Glutamatergic neuron (in vitro differentiated cells): ENCODE measurements at regions not wholly inside any gene's neighbourhood (a gene's known extent, or its start where the extent isn't known, plus 50 kb on each side); places are given as distances from the start of the nearest gene placed in this dataset.

Experiments
- DNase-seq: peaks from one replicate; pipeline ENCODE4 v3.0.0; 2022
- H3K27ac Mint-ChIP-seq: one replicate; pipeline ENCODE4 v1.8.0; 2020; ENCODE audit warnings: mild to moderate bottlenecking, mixed read lengths, inconsistent platforms; ENCODE audit not compliant: unreplicated experiment
- H3K27me3 Mint-ChIP-seq: one replicate; pipeline ENCODE4 v1.8.0; 2020; ENCODE audit warnings: mild to moderate bottlenecking, moderate library complexity, mixed read lengths, inconsistent platforms; ENCODE audit not compliant: unreplicated experiment
- H3K36me3 Mint-ChIP-seq: one replicate; pipeline ENCODE4 v1.8.0; 2020; ENCODE audit warnings: mild to moderate bottlenecking, mixed read lengths, inconsistent platforms; ENCODE audit not compliant: unreplicated experiment
- H3K4me1 Mint-ChIP-seq: one replicate; pipeline ENCODE4 v1.8.0; 2020; ENCODE audit warnings: mild to moderate bottlenecking, low read depth, mixed read lengths, inconsistent platforms; ENCODE audit not compliant: unreplicated experiment
- H3K4me3 Mint-ChIP-seq: one replicate; pipeline ENCODE4 v1.8.0; 2020; ENCODE audit warnings: mild to moderate bottlenecking, mixed read lengths, inconsistent platforms; ENCODE audit not compliant: unreplicated experiment
- H3K9me3 Mint-ChIP-seq: one replicate; pipeline ENCODE4 v1.8.0; 2020; ENCODE audit warnings: mild to moderate bottlenecking, moderate library complexity, mixed read lengths, inconsistent platforms; ENCODE audit not compliant: unreplicated experiment
- TF ChIP-seq, protein P1 (sequence below): fragments of 200-600 bp; sonication (generic); IDR thresholded peaks from one replicate; pipeline ENCODE4 v1.5.0; 2021; ENCODE audit not compliant: partially characterized antibody, unreplicated experiment

DNA sequence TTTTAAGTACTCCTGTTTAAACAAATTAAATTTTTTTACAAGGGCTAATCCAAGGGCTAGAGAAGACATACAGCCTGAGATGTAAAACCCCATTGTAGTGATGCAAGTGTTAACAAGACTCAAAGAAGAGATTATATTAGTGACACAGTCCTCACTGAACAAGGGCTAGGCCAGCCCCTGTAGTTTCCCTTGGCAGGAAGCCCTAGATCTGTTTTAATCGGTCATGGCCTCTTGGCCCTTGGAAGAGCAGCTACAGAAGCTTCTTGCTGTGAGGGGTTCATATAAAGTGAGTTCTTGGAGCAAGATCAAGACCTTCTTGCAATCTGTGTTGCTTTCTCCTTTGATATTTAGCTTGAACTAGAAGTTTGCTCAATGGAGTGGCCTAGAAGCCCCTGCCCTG, 1339.4 kb downstream of the XPNPEP1 start:
- Mint-ChIP-seq H3K4me3 (no peak overlapping the region), H3K4me1 (no peaks in the 10 kb centered on the region), H3K36me3 (no peaks in the 10 kb centered on the region), H3K9me3 (no peaks in the 10 kb centered on the region), H3K27ac (no peak overlapping the region), H3K27me3 (no peaks in the 10 kb centered on the region)
- TF ChIP-seq, protein P1, sequence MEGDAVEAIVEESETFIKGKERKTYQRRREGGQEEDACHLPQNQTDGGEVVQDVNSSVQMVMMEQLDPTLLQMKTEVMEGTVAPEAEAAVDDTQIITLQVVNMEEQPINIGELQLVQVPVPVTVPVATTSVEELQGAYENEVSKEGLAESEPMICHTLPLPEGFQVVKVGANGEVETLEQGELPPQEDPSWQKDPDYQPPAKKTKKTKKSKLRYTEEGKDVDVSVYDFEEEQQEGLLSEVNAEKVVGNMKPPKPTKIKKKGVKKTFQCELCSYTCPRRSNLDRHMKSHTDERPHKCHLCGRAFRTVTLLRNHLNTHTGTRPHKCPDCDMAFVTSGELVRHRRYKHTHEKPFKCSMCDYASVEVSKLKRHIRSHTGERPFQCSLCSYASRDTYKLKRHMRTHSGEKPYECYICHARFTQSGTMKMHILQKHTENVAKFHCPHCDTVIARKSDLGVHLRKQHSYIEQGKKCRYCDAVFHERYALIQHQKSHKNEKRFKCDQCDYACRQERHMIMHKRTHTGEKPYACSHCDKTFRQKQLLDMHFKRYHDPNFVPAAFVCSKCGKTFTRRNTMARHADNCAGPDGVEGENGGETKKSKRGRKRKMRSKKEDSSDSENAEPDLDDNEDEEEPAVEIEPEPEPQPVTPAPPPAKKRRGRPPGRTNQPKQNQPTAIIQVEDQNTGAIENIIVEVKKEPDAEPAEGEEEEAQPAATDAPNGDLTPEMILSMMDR, result no peak
- DNase-seq, result no peak

DNA sequence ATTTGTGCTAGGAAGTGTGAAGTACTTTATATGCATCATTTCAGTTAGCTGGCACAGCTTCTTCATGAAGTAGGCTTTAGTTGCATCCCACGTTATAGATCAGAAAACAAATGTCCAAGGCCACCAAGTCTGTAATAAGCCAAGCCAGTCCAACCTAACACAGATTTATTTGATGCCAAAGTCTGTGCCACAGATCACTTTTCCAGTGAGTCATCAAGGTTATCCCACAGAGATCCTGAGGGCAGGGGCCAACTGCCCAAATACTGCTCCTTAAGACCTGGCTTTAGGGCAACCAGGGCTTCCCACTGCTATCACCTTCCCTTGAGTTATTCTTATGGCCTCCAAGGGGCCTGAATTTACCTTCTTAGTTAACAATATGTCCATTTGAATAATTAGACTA, 1340.4 kb downstream of the XPNPEP1 start:
- no peaks in the 10 kb centered on the region for H3K27me3 Mint-ChIP-seq
- H3K4me1 Mint-ChIP-seq, result no peaks in the 10 kb centered on the region
- no peak for DNase-seq
- no peak overlapping the region for H3K4me3 Mint-ChIP-seq
- H3K36me3 Mint-ChIP-seq, result no peaks in the 10 kb centered on the region
- no peaks in the 10 kb centered on the region for H3K9me3 Mint-ChIP-seq
- TF ChIP-seq, protein P1, result no peak
- H3K27ac Mint-ChIP-seq, result no peak overlapping the region

DNA sequence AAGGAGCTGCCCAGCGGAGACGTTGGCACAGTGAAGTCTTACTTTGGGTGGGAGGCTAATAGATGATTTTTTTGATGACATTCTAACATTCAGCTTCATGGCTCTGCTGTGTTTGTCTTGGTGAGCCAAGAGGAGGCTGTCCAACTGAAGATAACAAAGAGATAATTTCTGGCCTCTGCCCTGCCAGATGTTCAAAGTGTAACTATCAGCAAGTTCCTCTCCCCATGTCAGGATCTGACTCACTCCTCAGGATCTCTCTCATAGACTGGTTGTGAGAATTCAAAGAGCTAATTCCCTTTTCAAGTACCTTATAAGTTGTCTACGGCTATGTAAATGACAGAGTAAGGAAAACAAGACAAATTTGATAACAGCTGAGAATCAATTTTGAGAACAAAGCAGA, 1340.9 kb downstream of the XPNPEP1 start:
- no peak overlapping the region for H3K27ac Mint-ChIP-seq
- DNase-seq, result no peak
- H3K4me1 Mint-ChIP-seq, result no peaks in the 10 kb centered on the region
- H3K27me3 Mint-ChIP-seq, result no peaks in the 10 kb centered on the region
- TF ChIP-seq, protein P1, result no peak
- H3K36me3 Mint-ChIP-seq, result no peaks in the 10 kb centered on the region
- no peaks in the 10 kb centered on the region for H3K9me3 Mint-ChIP-seq
- no peak overlapping the region for H3K4me3 Mint-ChIP-seq

DNA sequence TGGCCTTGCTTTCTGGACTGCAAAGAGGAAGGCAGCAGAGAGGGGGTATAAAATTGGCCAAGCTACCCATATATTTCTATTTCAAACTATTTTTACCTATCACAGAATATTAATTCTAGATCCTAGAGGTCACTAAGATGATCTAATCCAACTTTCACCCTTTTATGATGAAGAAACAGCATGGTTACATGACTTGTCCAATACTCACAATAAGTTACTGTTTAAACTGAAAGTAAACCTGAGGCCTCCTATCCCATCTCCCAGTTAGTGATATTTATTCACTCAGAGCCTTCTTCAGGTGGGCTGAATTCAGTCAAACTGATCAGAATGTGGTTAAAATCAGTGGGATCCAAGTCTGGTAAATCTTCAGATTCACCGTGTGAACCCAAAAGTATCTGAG, 1345.1 kb downstream of the XPNPEP1 start:
- no peak overlapping the region for H3K4me3 Mint-ChIP-seq
- no peaks in the 10 kb centered on the region for H3K4me1 Mint-ChIP-seq
- TF ChIP-seq, protein P1, result no peak
- no peaks in the 10 kb centered on the region for H3K36me3 Mint-ChIP-seq
- no peak for DNase-seq
- no peaks in the 10 kb centered on the region for H3K27me3 Mint-ChIP-seq
- H3K27ac Mint-ChIP-seq, result no peak overlapping the region
- no peaks in the 10 kb centered on the region for H3K9me3 Mint-ChIP-seq

DNA sequence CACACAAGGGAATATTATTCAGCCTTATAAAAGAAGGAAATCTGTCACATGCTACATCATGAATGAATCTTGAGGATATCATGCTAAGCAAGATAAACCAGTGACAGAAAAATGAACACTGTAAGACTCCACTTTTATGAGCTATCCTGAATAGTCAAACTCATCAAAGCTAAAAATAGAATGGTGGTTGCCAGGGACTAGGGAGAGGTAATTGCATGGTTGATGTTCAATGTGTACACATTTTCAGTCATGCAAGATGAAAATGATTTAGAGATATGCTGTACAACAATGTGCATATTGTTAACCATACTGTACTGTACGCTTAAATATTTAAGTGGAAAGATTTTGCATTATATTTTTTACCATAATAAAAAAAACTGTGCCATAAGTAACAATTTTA, 1349.1 kb downstream of the XPNPEP1 start:
- Mint-ChIP-seq H3K27ac (no peak overlapping the region), H3K36me3 (no peaks in the 10 kb centered on the region), H3K4me3 (no peak overlapping the region), H3K4me1 (no peaks in the 10 kb centered on the region), H3K27me3 (no peaks in the 10 kb centered on the region), H3K9me3 (no peaks in the 10 kb centered on the region)
- no peak for DNase-seq
- TF ChIP-seq, protein P1, result no peak
